OCI-LY3 (cell line): ENCODE measurements at regions not wholly inside any gene's neighbourhood (a gene's known extent, or its start where the extent isn't known, plus 50 kb on each side); places are given as distances from the start of the nearest gene placed in this dataset.

Experiments
- CTCF ChIP-seq: fragments of 200-600, 300-600 bp; sonication (generic); IDR thresholded peaks from 2 replicates; pipeline ENCODE4 v1.5.1; 2014; ENCODE audit warnings: antibody characterized with exemption, low read length, low read depth
- EZH2phosphoT487 ChIP-seq: fragments of 200-600 bp; shearing (Covaris generic); IDR thresholded peaks from 2 replicates; pipeline ENCODE4 v1.6.1; 2018; ENCODE audit warnings: antibody characterized with exemption, mixed run types, low read depth

GRCh38 chr13:109395014-109395413 lies 391.4 kb downstream of the IRS2 start:
- no peak for TF ChIP-seq CTCF
- no peak for TF ChIP-seq EZH2phosphoT487
